LNCaP clone FGC (cell line): ENCODE measurements at regions not wholly inside any gene's neighbourhood (a gene's known extent, or its start where the extent isn't known, plus 50 kb on each side); places are given as distances from the start of the nearest gene placed in this dataset.

Experiments
- DNase-seq: peaks from one replicate; pipeline ENCODE4 v3.0.0-alpha.2; 2011; ENCODE audit warnings: low read depth
- H3K4me3 ChIP-seq: 2 replicates; pipeline ENCODE4 v1.5.1; 2011; ENCODE audit warnings: mild to moderate bottlenecking, low read depth, low read length, control low read depth
- TF ChIP-seq, protein P1 (sequence below): IDR thresholded peaks from 2 replicates; pipeline ENCODE4 v1.5.1; 2012; ENCODE audit warnings: mild to moderate bottlenecking; ENCODE audit not compliant: control insufficient read depth, insufficient read depth; ENCODE audit errors: extremely low read depth

- no peak for DNase-seq
- TF ChIP-seq, protein P1, sequence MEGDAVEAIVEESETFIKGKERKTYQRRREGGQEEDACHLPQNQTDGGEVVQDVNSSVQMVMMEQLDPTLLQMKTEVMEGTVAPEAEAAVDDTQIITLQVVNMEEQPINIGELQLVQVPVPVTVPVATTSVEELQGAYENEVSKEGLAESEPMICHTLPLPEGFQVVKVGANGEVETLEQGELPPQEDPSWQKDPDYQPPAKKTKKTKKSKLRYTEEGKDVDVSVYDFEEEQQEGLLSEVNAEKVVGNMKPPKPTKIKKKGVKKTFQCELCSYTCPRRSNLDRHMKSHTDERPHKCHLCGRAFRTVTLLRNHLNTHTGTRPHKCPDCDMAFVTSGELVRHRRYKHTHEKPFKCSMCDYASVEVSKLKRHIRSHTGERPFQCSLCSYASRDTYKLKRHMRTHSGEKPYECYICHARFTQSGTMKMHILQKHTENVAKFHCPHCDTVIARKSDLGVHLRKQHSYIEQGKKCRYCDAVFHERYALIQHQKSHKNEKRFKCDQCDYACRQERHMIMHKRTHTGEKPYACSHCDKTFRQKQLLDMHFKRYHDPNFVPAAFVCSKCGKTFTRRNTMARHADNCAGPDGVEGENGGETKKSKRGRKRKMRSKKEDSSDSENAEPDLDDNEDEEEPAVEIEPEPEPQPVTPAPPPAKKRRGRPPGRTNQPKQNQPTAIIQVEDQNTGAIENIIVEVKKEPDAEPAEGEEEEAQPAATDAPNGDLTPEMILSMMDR: no peak
- H3K4me3 ChIP-seq: no peak overlapping the region
These were observed 223.2 kb downstream of the C16orf95 start for GRCh38 chr16:87093804-87094555.

GRCh38 chr16:87094556-87094865, 222.7 kb downstream of the C16orf95 start:
- no peak overlapping the region for H3K4me3 ChIP-seq
- TF ChIP-seq, protein P1: no peak
- DNase-seq: no peak

- TF ChIP-seq, protein P1: no peak
- H3K4me3 ChIP-seq: no peak overlapping the region
- DNase-seq: no peak
These were observed 221.9 kb downstream of the C16orf95 start for GRCh38 chr16:87095271-87095670.

GRCh38 chr16:87096746-87097333, 220.4 kb downstream of the C16orf95 start:
- H3K4me3 ChIP-seq: no peak overlapping the region
- no peak for DNase-seq
- TF ChIP-seq, protein P1: no peak

GRCh38 chr16:87098361-87098760, 218.8 kb downstream of the C16orf95 start:
- no peak for DNase-seq

GRCh38 chr16:87098976-87099720, 218.0 kb downstream of the C16orf95 start:
- DNase-seq: no peak
- no peak overlapping the region for H3K4me3 ChIP-seq

More at GRCh38 chr16:87098361-87098760, 218.8 kb downstream of the C16orf95 start:
- TF ChIP-seq, protein P1: no peak
- H3K4me3 ChIP-seq: no peak overlapping the region

More at GRCh38 chr16:87098976-87099720, 218.0 kb downstream of the C16orf95 start:
- TF ChIP-seq, protein P1: no peak
